ENCODE measurements at regions not wholly inside any gene's neighbourhood (a gene's known extent, or its start where the extent isn't known, plus 50 kb on each side); places are given as distances from the start of the nearest gene placed in this dataset.

DNA sequence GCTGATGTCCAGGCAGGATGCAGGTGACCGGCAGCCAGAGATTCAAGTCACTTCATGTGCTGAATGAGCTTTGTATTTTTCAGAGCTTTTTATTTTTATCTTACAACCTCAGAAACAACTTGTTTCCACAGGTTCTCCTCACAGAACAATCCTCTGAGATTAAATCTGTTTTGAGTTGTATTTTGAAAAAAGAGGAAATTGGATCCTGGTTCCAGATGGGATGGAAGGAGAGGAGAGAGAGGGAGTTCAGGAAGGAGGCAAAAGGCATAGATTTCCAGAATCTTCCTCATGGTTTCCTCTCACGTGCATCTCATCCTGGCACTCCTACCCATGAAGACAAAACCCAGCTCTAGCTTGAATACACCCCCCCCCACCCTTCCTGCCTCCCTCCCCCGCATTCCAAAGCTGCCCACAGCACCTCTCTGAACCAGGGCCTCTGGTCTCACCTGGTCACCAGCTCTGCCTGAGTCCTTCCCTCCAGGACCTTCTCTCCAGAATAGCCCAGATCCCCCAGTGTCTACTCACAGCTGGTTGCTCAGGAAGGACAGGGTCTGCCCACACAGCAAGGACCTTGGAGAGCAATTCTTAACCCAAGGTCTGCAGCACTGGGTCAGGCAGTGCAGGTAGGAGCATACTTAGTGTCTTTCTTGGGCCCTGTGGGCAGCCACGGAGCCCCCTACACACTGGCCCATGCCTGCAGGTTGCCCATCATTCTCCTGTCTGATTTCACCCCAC is 104.7 kb downstream of the ZFP36L2 start:
- in situ Hi-C loops (cut with HindIII; ENCODE audit: low pct_unique_long_range_greater_than_20kb, low sequenced_read_pairs), result no loop called here
- H3K4me3 ChIP-seq (ENCODE audit: low read depth in 2 of 2, low read length in 2 of 2), result no peak overlapping the region
- no peak for DNase-seq (ENCODE audit: low read depth, low spot score)
- TF ChIP-seq, protein P1, sequence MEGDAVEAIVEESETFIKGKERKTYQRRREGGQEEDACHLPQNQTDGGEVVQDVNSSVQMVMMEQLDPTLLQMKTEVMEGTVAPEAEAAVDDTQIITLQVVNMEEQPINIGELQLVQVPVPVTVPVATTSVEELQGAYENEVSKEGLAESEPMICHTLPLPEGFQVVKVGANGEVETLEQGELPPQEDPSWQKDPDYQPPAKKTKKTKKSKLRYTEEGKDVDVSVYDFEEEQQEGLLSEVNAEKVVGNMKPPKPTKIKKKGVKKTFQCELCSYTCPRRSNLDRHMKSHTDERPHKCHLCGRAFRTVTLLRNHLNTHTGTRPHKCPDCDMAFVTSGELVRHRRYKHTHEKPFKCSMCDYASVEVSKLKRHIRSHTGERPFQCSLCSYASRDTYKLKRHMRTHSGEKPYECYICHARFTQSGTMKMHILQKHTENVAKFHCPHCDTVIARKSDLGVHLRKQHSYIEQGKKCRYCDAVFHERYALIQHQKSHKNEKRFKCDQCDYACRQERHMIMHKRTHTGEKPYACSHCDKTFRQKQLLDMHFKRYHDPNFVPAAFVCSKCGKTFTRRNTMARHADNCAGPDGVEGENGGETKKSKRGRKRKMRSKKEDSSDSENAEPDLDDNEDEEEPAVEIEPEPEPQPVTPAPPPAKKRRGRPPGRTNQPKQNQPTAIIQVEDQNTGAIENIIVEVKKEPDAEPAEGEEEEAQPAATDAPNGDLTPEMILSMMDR (IDR thresholded peaks at IDR 0.05), result no peak
- TF ChIP-seq SIN3A (IDR thresholded peaks at IDR 0.05; ENCODE audit: borderline replicate concordance, insufficient read depth, low read depth, low read length), result no peak
- TF ChIP-seq, protein P2, sequence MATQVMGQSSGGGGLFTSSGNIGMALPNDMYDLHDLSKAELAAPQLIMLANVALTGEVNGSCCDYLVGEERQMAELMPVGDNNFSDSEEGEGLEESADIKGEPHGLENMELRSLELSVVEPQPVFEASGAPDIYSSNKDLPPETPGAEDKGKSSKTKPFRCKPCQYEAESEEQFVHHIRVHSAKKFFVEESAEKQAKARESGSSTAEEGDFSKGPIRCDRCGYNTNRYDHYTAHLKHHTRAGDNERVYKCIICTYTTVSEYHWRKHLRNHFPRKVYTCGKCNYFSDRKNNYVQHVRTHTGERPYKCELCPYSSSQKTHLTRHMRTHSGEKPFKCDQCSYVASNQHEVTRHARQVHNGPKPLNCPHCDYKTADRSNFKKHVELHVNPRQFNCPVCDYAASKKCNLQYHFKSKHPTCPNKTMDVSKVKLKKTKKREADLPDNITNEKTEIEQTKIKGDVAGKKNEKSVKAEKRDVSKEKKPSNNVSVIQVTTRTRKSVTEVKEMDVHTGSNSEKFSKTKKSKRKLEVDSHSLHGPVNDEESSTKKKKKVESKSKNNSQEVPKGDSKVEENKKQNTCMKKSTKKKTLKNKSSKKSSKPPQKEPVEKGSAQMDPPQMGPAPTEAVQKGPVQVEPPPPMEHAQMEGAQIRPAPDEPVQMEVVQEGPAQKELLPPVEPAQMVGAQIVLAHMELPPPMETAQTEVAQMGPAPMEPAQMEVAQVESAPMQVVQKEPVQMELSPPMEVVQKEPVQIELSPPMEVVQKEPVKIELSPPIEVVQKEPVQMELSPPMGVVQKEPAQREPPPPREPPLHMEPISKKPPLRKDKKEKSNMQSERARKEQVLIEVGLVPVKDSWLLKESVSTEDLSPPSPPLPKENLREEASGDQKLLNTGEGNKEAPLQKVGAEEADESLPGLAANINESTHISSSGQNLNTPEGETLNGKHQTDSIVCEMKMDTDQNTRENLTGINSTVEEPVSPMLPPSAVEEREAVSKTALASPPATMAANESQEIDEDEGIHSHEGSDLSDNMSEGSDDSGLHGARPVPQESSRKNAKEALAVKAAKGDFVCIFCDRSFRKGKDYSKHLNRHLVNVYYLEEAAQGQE (IDR thresholded peaks at IDR 0.05; ENCODE audit: insufficient read depth in 1 of 2, low read depth in 2 of 2, low read length in 1 of 2), result peak; percentile 69 to 70; a peak in 3 of 4 replicates
- no peaks in the 10 kb centered on the region for H3K36me3 ChIP-seq (ENCODE audit: control insufficient read depth, insufficient read depth, low read length)
- intact Hi-C loops (cut with micrococcal nuclease; ENCODE audit: unreplicated experiment), result no loop called here
- CTCF ChIA-PET, result no interaction called here
- POLR2A ChIA-PET, result no interaction called here
- H3K4me1 ChIP-seq (ENCODE audit: control insufficient read depth, insufficient read depth, low read length), result no peaks in the 10 kb centered on the region
- BruUV-seq (replicated peaks), result no TSS peak
- H3K27me3 ChIP-seq (ENCODE audit: control insufficient read depth, insufficient read depth, low read length), result no peaks in the 10 kb centered on the region
- no peak overlapping the region for H3K27ac ChIP-seq (ENCODE audit: low read length)
- ATAC-seq, result no peak
- peaks cover 5% of the 10 kb centered on the region; the same call in 1 of the 2 replicates for H3K9me3 ChIP-seq (ENCODE audit: control insufficient read depth, insufficient read depth, low read depth, low read length)

DNA sequence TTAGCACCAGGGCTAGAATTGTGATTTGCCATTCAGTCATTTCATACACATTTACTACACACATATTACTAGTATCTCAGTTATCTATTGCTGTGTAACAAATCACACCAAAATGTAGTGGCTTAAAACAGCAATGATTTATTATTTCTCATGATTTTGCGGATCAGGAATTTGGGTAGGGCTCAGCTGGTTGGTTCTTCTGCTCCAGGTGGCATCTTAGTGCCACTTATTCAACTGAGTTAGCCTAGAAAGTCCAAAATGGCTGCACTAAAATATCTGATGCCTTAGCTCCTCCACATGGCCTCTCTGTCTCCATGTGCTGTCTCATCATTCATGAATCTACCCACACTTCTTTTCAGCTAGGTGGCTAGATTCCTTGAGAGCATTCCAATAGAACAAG is 107.1 kb downstream of the ZFP36L2 start:
- DNase-seq (ENCODE audit: low read depth, low spot score) (no peak), ATAC-seq (no peak)
- no peak for TF ChIP-seq TCF7L2 (IDR thresholded peaks at IDR 0.05; ENCODE audit: low read depth, low read length)
- TF ChIP-seq, protein P2 (IDR thresholded peaks at IDR 0.05; ENCODE audit: insufficient read depth in 1 of 2, low read depth in 2 of 2, low read length in 1 of 2), result no peak
- TF ChIP-seq POLR2AphosphoS5 (IDR thresholded peaks at IDR 0.05; ENCODE audit: low read depth, low read length), result no peak
- intact Hi-C loops (cut with micrococcal nuclease; ENCODE audit: unreplicated experiment), result no loop called here
- no peak overlapping the region for H3K4me3 ChIP-seq (ENCODE audit: low read depth in 2 of 2, low read length in 2 of 2)
- CTCF ChIA-PET, result no interaction called here
- H3K27me3 ChIP-seq (ENCODE audit: control insufficient read depth, insufficient read depth, low read length), result no peaks in the 10 kb centered on the region
- peaks cover 5% of the 10 kb centered on the region; the same call in 1 of the 2 replicates for H3K9me3 ChIP-seq (ENCODE audit: control insufficient read depth, insufficient read depth, low read depth, low read length)
- H3K36me3 ChIP-seq (ENCODE audit: control insufficient read depth, insufficient read depth, low read length), result no peaks in the 10 kb centered on the region
- no TSS peak for BruUV-seq (replicated peaks)
- no peaks in the 10 kb centered on the region for H3K4me1 ChIP-seq (ENCODE audit: control insufficient read depth, insufficient read depth, low read length)
- POLR2A ChIA-PET, result no interaction called here
- in situ Hi-C loops (cut with HindIII; ENCODE audit: low pct_unique_long_range_greater_than_20kb, low sequenced_read_pairs), result no loop called here
- no peak overlapping the region for H3K27ac ChIP-seq (ENCODE audit: low read length)

All from Panc1 (cell line).